Panc1 (cell line): ENCODE measurements at regions not wholly inside any gene's neighbourhood (a gene's known extent, or its start where the extent isn't known, plus 50 kb on each side); places are given as distances from the start of the nearest gene placed in this dataset.

ENCODE experiments used
- ATAC-seq: fragments of 200-7000 bp; cut with Tn5 transposase; 2 replicates; pipeline ENCODE4 v1.9.1; 2020; ENCODE audit warnings: mild to moderate bottlenecking, moderate library complexity
- BruUV-seq: library from RNA; stranded (reverse); fragments of 400-500 nt; replicated peaks from 2 replicates; lab custom pipeline; 2021; lab: Mats Ljungman, UMichigan
- CTCF ChIA-PET: fragments of 300-600 bp; sonication (Branson Sonifier 250); formaldehyde crosslinking; loops from one replicate; lab custom pipeline; 2022; ENCODE audit warnings: antibody characterized with exemption; lab: Charles Lee
- POLR2A ChIA-PET: fragments of 300-600 bp; sonication (Branson Sonifier 250); formaldehyde crosslinking; loops from one replicate; lab custom pipeline; 2022; ENCODE audit warnings: antibody characterized with exemption; lab: Charles Lee
- DNase-seq: peaks from one replicate; pipeline ENCODE4 v3.0.0-alpha.2; 2010; ENCODE audit warnings: low read depth, low spot score
- H3K27ac ChIP-seq: 2 replicates; pipeline ENCODE4 v1.5.1; 2011; ENCODE audit warnings: mild to moderate bottlenecking, low read length, inconsistent platforms
- H3K27me3 ChIP-seq: fragments of 200-500 bp; sonication (Bioruptor generic); 2 replicates; pipeline ENCODE4 v1.6.0; 2014; ENCODE audit warnings: low read length, inconsistent platforms; ENCODE audit not compliant: control insufficient read depth, insufficient read depth
- H3K36me3 ChIP-seq: fragments of 200-500 bp; sonication (Bioruptor generic); 2 replicates; pipeline ENCODE4 v1.5.1; 2014; ENCODE audit warnings: inconsistent platforms, mild to moderate bottlenecking, low read length, moderate library complexity; ENCODE audit not compliant: control insufficient read depth, insufficient read depth
- H3K4me1 ChIP-seq: 2 replicates; pipeline ENCODE4 v1.5.1; 2011; ENCODE audit warnings: inconsistent platforms, mild to moderate bottlenecking, low read length, moderate library complexity; ENCODE audit not compliant: control insufficient read depth, insufficient read depth
- H3K4me3 ChIP-seq, 2 experiments: 2 replicates each; pipeline ENCODE4 v1.5.1; 2011 to 2012; ENCODE audit warnings: low read depth in 2 of 2, low read length in 2 of 2, mild to moderate bottlenecking in 2 of 2, inconsistent platforms in 1 of 2, moderate library complexity in 1 of 2
- H3K9me3 ChIP-seq: fragments of 200-500 bp; sonication (Bioruptor generic); 2 replicates; pipeline ENCODE4 v1.5.1; 2014; ENCODE audit warnings: low read depth, mild to moderate bottlenecking, inconsistent platforms, low read length, moderate library complexity; ENCODE audit not compliant: control insufficient read depth, insufficient read depth
- POLR2AphosphoS5 ChIP-seq: IDR thresholded peaks from 2 replicates; pipeline ENCODE4 v1.6.1; 2012; ENCODE audit warnings: mild to moderate bottlenecking, low read depth, low read length, moderate library complexity
- SIN3A ChIP-seq: IDR thresholded peaks from 2 replicates; pipeline ENCODE4 v1.6.1; 2012; ENCODE audit warnings: low read depth, mild to moderate bottlenecking, low read length, moderate library complexity, borderline replicate concordance; ENCODE audit not compliant: insufficient read depth
- TCF7L2 ChIP-seq: IDR thresholded peaks from 2 replicates; pipeline ENCODE4 v1.6.1; 2011; ENCODE audit warnings: mild to moderate bottlenecking, low read depth, low read length, inconsistent platforms
- in situ Hi-C: cut with HindIII; loops from 2 replicates; pipeline ENCODE4 v1.10.0; 2016; ENCODE audit warnings: low sequenced_read_pairs, low pct_unique_long_range_greater_than_20kb
- intact Hi-C: fragments of 100-400 bp; cut with micrococcal nuclease; formaldehyde crosslinking; loops from one replicate; pipeline ENCODE4 v1.10.0; 2022; ENCODE audit not compliant: unreplicated experiment
- TF ChIP-seq, protein P1 (sequence below), 2 experiments: IDR thresholded peaks; 2 replicates each; pipeline ENCODE4 v1.6.1; 2011 to 2012; ENCODE audit warnings: low read depth in 2 of 2, control low read depth in 1 of 2, low read length in 1 of 2, mild to moderate bottlenecking in 1 of 2, moderate library complexity in 1 of 2; ENCODE audit not compliant: insufficient read depth in 1 of 2
- TF ChIP-seq, protein P2 (sequence below): fragments of 450-650 bp; IDR thresholded peaks from 2 replicates; pipeline ENCODE4 v1.5.1; 2017; ENCODE audit warnings: mild to moderate bottlenecking

DNA sequence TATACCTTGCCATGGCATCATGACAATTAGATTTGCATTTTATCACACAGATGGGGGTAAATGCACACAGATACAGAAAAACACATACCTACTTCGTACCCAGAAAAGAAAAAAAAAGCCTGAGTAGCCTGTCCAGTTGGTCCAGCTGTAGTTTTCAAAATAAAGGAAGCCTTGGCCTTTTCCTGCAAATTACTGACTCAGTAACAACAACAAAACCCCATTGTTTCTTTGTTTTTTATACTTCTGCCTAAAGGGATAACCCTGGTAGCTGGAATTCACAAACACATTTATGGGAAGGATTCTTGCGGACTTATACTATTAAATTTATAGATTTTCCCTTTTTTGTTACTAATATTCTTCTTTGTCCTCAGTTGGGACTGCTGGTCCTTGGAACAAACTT lies 156.4 kb upstream of the PCDH10 start:
- H3K9me3 ChIP-seq: no peaks in the 10 kb centered on the region
- ChIA-PET POLR2A (no interaction called here), CTCF (no interaction called here)
- BruUV-seq: no TSS peak
- intact Hi-C loops (no loop called here), in situ Hi-C loops (no loop called here)
- H3K4me1 ChIP-seq: no peaks in the 10 kb centered on the region
- no peak for DNase-seq
- H3K4me3 ChIP-seq: no peak overlapping the region
- H3K27ac ChIP-seq: no peak overlapping the region
- H3K36me3 ChIP-seq: no peaks in the 10 kb centered on the region
- no peak for ATAC-seq
- H3K27me3 ChIP-seq: no peaks in the 10 kb centered on the region
- TF ChIP-seq SIN3A (no peak), POLR2AphosphoS5 (no peak), TCF7L2 (no peak)
- TF ChIP-seq, protein P1, sequence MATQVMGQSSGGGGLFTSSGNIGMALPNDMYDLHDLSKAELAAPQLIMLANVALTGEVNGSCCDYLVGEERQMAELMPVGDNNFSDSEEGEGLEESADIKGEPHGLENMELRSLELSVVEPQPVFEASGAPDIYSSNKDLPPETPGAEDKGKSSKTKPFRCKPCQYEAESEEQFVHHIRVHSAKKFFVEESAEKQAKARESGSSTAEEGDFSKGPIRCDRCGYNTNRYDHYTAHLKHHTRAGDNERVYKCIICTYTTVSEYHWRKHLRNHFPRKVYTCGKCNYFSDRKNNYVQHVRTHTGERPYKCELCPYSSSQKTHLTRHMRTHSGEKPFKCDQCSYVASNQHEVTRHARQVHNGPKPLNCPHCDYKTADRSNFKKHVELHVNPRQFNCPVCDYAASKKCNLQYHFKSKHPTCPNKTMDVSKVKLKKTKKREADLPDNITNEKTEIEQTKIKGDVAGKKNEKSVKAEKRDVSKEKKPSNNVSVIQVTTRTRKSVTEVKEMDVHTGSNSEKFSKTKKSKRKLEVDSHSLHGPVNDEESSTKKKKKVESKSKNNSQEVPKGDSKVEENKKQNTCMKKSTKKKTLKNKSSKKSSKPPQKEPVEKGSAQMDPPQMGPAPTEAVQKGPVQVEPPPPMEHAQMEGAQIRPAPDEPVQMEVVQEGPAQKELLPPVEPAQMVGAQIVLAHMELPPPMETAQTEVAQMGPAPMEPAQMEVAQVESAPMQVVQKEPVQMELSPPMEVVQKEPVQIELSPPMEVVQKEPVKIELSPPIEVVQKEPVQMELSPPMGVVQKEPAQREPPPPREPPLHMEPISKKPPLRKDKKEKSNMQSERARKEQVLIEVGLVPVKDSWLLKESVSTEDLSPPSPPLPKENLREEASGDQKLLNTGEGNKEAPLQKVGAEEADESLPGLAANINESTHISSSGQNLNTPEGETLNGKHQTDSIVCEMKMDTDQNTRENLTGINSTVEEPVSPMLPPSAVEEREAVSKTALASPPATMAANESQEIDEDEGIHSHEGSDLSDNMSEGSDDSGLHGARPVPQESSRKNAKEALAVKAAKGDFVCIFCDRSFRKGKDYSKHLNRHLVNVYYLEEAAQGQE (IDR thresholded peaks at IDR 0.05; ENCODE audit: insufficient read depth in 1 of 2, low read depth in 2 of 2, low read length in 1 of 2): no peak
- TF ChIP-seq, protein P2, sequence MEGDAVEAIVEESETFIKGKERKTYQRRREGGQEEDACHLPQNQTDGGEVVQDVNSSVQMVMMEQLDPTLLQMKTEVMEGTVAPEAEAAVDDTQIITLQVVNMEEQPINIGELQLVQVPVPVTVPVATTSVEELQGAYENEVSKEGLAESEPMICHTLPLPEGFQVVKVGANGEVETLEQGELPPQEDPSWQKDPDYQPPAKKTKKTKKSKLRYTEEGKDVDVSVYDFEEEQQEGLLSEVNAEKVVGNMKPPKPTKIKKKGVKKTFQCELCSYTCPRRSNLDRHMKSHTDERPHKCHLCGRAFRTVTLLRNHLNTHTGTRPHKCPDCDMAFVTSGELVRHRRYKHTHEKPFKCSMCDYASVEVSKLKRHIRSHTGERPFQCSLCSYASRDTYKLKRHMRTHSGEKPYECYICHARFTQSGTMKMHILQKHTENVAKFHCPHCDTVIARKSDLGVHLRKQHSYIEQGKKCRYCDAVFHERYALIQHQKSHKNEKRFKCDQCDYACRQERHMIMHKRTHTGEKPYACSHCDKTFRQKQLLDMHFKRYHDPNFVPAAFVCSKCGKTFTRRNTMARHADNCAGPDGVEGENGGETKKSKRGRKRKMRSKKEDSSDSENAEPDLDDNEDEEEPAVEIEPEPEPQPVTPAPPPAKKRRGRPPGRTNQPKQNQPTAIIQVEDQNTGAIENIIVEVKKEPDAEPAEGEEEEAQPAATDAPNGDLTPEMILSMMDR: no peak

DNA sequence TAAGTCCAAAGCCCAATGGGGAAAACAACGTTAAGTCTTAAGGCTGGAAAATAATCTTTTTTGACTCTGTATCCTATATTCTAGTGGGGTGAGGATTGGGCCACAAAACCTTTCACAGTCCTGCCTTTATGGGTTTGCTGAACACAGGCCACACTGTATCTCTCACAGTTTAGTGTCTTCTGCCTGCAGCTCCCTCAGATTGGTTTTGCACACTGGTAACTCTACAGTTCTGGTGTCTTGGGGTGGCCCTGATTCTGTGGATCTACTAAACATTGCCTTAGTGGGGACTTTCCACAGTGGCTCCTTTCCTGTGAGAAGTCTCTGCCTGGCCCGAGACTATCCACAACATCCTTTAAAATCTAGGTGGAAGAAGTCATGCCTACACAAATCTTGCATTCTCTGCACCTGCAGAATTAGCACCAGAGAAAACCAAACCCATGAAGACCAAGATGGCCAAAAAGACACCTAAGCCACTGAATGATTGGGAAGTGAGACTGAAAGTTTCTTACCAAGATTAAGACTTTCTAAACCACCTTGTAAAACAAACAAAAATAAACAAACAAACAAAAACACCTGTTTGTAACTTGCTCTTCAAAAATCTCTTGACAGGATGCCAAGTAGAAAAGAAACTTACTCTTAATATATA lies 150.4 kb upstream of the PCDH10 start:
- no peak overlapping the region for H3K27ac ChIP-seq

More for the DNA sequence above, 150.4 kb upstream of the PCDH10 start:
- in situ Hi-C loops: no loop called here
- TF ChIP-seq, protein P2: no peak
- ATAC-seq (no peak), DNase-seq (no peak)
- CTCF ChIA-PET: no interaction called here
- POLR2A ChIA-PET: no interaction called here
- H3K36me3 ChIP-seq: no peaks in the 10 kb centered on the region
- no peaks in the 10 kb centered on the region for H3K4me1 ChIP-seq
- no peaks in the 10 kb centered on the region for H3K27me3 ChIP-seq
- intact Hi-C loops: no loop called here
- BruUV-seq: no TSS peak
- H3K9me3 ChIP-seq: no peaks in the 10 kb centered on the region
- no peak overlapping the region for H3K4me3 ChIP-seq
